Left forelimb (tissue), 1 donor: ENCODE measurements at regions not wholly inside any gene's neighbourhood (a gene's known extent, or its start where the extent isn't known, plus 50 kb on each side); places are given as distances from the start of the nearest gene placed in this dataset.

ENCODE experiments used
- DNase-seq: peaks from one replicate; pipeline ENCODE4 v3.0.0-alpha.2; 2018; ENCODE audit warnings: low spot score

DNA sequence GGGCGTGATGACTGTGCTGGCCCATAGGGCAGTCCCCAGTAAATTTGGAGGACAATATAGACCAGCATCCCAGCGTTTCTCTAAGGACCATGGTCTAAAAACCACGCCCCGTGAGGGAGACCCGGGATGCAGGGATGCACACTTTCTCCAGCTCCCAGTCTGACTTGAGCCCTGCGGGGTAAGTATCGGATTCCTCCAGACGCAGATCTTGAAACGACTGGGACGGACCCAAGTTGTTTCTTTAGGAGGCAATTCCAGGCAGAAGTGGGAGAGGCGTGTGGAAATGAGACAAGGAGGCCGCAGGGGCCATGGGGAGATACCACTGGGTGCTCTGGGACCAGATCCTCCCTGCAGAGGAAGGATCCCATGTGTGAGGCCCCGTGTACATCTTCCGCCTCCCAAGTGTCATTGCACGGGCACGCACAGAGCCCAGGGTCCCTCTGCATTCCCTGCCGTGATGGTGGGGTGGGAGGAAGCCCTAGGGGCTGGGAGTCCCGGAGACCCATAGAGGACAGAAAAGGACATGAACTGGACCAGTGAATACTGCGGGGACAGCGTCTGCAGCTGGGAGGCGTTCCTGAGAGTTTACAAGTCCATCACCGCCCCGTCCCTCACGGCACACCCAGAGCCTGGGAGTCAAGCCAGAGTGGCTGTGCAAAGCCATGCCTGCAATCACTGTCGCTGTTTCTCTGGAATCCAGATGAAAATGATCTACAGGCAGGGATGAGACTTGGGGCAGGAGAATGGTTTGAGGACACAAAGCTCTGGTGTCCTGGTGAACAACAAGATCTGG is 522.9 kb downstream of the CDH26 start:
- no peak for DNase-seq

DNA sequence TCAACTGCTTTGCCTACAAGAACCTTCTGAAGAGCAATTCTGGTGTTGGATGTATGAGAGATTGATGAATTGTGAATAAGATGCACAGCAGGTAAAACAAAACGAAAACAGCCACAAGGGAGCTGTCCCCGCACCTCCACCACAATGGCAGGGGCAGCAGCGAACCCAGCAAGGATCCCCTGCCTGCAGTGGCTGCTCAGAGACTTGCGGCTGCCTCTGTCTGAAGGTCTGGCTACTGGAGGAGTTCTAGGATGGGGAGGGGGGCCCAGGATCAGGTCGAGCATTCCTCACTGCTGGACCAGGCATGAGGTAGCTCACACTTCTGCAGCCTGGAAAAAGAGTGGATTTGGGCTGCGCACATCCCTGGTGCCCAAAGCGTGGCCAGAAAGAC is 523.5 kb downstream of the CDH26 start:
- DNase-seq: no peak

DNA sequence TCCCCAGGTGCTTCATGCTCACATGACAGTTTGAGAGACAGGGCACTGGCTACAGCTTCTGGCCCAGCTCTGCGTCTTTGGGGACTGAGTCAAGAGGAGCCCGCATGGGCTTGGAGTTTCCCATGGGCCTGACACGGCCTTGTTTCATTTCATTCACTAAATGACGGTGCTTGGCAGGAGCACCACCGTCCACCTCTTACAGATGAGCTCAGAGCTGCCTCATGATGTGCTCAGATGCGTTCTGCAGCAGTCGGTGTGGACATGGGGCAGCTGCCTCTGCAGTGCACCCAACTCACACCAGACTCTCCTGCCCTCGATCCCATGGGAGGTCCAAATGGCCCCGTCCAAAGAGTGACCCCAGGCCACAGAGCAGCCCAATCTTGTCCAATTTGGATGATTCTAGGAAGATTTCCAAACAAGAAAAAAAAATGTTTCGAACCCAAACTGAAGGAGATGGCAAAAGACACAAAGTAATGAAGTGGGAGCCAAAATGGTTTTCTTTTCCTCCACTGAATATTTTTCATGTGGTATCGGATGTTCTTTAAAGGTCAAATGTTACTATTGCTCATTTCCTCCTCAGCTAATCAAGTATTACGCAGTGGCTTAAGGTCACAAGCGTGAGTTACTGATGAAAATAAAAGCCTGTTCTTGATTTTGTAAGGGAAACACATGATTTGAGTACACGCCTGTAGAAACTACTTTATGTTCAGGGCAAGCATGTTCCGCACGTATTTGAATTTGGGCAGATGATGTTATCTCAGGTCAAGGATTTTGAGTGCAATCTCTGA is 524.2 kb downstream of the CDH26 start:
- DNase-seq: no peak

DNA sequence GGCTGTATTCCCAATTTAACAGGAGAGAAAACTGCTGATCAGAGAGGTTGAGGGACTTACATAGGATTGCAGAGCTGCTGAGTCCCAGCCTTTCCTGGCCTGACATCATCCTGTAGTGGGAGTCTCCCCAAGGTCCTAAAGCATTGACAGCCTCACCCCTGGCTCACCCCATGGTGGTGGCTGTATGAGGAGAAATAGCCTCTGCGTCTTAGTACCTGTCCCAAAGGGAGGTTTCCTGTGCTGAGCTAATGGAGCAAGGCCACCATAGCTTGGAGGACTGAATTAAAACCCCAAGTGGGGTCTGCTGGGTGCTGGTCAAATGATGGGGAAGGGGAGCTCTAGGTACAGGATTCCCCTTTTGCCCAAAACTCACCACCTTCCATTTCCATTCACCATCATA is 525.1 kb downstream of the CDH26 start:
- DNase-seq: no peak

DNA sequence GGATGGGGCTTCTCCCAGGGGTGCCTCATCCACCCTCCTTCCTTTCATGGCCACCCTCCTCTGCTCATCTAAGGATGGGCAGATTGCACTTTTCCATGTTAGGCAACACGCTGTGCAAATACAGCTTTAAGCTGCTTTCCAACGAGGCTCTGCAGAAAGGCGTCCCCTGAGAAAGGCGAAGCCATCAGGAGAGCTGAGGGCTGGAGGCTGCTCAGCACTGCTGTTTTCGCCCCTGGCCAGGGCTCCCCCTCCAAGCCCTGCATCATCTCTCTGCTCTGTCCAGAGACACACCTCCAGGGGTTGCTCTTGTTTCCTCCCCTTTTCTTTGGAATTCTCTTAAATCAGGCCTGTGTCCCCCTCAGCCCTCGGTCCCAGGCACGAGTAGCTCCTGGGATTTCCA is 526.1 kb downstream of the CDH26 start:
- DNase-seq: no peak

DNA sequence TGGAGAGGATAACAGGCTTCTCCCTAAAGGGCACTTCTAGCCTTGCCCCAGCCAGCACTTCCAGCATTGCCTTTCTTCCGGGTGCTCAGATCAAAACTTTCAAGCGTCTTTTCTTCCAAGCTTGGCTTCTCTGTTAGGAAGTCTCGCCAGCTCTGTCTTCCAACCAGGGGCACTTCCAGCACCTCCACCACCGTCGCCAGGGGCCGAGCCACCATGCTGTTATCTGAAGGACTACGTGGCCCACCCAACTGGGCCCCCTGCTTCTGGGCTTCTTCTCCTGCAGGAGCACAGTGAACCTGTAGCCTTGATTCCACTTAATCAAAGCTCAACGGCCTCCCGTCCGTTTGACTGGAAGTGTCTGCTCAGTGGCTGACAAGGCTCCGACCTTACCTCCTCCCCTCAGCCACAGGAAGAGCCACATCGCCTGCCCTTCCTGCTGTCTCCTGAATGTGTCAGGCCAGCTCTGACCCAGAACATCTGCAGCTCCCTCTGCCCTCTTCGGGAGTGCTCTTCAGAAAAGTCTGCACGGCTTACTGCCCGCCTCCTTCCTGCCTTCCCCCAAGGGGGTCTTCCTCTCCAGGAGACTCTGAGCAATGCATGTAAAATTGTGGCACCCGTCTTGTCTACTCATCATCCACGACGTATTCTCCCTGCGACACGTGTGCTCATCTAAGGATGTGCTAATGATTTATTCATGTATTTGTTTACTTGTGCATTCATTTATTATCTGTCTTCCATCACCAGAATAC is 527.0 kb downstream of the CDH26 start:
- DNase-seq: no peak

DNA sequence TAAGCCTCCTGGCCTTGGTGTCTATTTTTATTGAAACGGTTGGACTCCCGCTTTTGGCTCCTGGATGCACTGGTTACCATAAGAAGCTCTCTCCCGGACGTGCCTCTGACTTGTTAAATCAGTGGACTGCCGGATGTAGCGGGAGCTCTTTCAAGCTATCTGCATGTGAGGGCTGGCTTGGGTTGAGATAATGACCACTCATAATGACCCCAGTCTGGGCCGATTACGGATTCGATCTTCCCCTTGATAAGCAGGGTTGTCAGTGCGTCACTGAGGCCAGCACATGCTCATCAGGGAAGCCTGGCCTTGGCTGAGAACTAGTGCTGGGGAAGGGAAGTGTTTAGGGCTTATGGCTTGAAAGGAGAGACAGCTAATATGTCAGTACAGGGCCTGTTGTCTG is 528.1 kb downstream of the CDH26 start:
- DNase-seq: no peak

DNA sequence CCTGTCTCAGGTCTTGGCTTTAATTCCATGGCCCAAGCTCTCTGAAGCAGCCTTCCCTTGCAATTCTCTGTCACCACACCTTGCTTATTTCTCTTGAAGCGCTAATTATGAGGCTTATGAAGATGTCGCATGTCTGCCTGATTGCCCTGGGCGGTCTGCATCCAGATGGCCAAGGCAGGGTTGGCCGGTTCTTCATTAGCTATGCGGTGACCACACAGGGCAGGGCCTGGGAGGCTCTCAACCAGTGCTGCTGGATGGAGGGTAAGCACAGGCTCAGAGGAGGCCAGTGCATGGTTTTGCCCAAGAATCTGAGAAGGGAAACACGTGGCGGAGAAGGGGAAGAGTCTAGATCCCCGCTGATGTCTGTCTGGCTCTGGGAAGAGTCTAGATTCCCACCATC is 528.7 kb downstream of the CDH26 start:
- DNase-seq: no peak

DNA sequence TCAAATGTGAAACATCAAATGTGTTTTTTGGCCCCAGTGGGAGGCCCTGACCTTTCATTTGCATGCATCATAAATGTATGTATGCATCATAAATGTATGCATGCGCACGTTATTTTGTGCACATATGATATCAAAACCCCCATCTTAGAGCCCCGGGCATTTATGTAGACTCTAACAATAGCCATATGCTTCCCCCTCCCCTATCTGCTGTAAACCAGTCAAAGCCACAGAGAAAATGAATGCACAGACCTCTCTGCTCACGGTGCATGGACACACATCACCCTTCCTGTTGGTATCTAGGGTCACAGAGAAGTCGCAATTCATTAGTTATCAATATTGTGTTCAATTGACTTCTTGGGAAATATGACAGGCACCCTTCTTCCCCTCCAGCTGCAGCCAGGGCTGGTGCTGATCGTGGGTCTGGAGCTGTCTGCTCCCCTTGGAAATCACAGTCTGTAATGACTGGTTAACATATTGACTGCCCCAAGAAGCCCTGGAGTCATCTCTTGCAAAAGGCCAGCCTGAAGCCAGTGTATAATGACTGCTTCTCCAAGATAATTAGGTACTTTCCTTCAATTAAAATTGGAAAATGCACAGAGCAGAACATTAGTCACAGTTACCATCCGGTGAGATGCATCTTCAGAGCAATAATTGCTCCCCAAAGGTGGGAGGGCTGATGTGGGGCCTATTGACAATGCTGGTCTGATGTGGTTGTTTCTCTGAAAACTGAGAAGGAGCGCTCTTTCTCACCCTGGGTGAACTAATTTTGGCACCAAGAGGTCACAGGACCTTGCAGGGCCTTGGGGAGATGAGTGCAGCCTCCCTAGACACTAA is 532.2 kb downstream of the CDH26 start:
- DNase-seq: no peak

DNA sequence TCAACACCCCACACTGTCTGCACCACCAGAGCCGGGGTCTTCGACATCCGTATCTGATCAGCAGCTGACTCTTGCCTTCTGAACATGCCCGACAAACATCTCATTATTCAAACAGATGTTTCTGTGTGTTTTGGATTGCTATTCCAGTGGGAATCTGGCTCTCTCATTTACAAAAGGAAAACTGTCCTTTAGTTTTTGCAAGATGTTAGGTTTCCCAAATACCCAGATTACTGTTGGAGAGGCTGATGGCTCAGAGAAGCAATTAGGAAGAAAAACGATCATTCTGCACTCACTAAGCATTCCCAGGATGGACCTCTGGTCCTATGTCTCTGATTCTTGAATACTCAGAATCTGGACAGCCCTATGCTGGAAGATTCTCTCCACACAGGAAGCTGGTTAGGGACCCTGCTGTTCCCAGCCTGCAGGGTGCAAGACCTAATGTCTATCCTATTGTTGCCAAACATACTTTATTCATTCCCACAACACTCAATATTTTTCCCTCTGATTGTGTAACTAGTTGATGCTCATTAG is 532.9 kb downstream of the CDH26 start:
- no peak for DNase-seq

DNA sequence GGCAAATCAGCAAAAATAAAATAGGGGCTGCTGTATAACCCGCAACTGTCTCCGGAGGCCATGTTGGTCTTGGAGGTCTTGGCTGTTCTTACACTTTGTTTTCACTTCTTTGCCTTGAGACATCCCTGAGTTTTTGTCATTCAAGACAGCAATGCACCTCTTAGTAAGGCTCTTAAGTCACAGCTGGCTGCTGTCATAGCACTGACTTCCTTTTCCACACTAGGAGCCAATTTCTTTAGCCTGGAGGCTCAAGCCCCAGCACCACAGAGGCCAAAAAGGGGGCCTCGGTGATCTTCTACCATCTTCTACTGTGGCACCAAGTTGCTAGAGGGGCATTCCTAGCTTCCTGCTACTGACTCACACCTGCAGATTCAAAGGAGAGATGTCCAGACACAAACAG is 536.3 kb downstream of the CDH26 start:
- no peak for DNase-seq

DNA sequence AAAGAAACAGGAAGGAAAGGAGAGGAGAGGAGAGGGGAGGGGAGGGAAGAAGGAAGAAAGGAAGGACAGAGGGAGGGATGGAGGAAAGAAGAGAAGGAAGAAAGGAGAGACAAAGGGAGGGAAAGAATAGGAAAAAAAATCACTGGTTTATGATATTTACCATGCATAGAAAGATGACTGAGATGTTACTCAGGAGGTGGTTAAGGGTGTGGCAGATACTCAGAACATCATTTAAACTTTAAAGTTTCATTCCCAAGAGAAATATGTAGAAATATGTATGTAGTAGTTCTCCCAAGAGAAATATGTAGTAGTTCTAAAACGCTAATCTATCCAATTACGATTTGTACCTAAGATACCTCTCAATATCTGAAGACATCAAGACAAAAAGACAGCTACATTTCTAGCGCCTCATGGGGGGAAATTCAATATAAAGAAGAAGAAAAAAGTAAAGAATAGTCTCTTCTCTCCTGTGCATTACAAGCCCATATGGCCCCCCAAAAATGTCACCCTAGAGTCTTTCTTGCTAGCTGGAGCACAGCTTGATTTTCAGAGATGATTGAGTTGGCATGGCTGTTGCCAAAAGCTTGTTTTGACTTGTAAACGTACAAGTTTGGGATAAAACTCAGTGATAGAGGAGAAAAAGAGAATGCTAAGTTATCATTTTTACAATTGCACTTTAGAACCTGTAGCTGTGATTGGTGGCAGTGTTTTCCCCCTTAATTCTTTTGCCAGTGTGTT is 539.2 kb downstream of the CDH26 start:
- DNase-seq: no peak

DNA sequence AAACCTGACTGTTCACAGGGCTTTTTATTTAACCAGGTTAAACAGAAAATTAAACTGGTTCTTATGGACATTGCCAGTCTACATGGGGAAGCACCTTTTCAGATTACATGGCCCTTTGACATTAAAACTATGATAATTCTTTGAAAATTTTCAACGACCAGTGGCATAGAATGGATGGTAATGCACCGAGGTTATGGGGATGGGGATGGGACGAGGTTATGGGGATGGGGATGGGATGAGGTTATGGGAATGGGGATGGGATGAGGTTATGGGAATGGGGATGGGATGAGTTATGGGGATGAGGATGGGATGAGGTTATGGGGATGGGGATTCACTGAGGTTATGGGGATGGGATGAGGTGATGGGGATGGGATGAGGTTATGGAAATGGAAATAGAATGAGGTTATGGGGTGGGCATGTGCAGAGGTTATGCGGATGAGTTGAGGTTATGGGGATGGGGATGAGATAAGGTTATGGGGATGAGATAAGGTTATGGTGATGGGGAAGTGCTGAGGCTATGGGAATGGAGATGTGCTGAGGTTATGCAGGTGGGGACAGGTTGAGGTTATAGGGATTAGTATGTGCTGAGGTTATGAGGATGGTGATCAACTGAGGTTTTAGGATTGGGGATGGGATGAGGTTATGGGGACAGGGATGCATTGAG is 541.9 kb downstream of the CDH26 start:
- DNase-seq: no peak

DNA sequence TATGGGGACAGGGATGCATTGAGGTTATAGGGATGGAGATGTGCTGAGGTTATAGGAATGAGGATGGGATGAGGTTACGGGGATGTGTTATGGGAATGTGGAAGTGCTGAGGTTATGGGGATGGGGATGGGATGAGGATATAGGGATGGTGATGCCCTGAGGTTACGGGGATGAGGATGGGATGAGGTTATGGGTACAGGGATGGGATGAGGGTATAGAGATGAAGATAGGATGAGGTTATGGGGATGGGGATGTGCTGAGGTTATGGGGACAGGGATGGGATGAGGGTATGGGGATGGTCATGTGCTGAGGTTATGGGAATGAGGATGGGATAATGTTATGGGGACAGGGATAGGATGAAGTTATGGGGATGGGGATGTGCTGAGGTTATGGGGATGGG is 542.8 kb downstream of the CDH26 start:
- DNase-seq: no peak

DNA sequence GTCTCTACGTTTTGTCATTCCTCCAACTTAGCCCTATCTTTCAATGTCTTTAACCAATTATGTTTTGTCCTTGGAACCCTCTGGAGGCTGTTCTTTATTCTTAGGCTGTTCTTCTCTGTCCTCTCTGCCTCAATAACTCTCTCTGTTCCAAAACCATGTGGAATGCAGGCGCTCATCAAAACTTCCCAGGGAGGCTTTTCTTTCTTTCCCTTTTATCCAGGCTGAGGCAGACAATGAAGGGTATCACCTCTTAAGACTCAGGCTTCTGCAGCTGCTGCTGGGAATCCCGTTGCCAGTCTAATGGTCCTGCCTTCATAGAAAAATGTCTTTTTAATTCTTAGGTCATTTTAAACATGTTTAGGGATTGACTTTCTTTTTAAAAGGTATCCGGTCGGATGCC is 544.7 kb downstream of the CDH26 start:
- DNase-seq: no peak

DNA sequence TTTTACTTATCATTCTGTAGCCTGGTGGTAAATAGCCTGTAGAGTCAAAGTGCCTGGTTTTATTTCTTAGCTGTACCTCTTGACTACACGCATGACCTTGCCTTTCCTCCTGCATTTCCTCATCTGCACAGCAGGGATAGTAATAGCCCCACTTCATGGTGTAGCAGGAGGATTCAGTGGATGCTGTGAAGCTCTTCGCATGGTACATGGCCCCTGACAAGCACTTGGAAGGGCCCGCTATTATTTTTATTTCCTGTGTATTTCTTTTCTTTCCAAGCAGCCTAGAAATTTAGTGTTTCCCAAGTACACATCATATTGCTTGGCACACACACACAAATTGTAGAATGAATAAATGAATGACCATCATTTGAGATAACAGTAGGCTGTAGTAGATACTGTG is 547.2 kb downstream of the CDH26 start:
- no peak for DNase-seq

DNA sequence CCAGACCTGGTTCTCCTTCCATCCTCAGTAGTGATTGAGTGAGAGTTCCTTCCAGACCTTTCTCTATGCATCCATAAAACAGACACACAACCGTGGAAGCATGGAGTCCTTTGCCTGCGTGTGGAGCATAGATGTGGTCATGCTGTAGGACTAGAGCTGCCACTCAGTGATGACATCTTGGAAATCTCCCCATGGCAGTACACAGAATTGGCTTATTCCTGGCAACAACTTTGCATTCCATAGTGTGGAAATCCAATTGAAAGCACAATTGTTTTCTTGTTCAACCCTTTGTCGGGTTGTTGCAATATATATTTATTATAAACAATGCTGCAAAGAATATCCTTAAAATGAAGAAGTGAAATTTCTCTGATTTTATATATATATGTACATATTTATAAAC is 547.8 kb downstream of the CDH26 start:
- no peak for DNase-seq

DNA sequence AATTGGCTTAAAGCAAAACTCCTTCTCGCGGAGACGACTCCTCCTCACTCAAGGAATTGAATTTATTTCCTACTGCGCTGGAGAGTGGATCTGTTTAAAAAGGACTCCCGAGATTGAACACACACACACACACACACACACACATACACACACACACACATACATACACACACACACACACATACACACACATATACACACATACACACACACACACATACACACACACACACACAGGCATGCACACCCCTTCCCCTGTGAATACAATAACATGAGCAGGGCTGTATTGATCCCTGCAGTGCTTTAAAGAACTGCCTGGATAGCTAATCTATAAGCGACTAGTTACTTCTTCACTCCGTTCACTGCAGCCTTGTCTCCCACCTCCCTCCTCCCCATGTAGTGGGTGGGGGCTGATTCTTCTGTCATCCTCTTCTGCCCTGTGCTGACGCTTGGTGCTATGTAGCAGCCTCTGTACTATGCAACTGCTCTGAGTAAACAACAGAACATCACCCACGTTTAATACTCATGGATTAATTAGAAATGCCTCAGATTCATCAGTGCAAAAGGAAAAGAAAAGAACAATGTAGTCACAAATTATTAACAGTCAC is 549.0 kb downstream of the CDH26 start:
- no peak for DNase-seq

DNA sequence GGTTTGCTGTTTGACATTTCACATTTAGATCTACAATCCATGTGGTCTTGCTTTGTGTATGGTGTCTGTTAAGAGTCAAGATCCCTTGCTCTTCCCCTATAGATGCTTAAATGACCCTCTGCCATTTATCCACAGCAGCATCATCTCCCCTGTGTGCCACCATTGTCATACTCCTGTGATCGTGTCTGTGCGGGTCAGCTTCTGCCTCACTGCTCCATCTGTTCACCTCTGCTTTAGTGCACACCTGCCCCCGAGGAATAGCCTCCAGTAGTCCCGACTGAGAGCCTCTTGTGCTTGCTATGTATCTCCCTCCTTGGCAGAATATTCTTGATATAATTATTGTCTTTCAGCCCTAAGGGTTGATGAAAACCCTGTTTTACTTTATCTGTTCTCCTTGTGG is 551.2 kb downstream of the CDH26 start:
- DNase-seq: no peak

DNA sequence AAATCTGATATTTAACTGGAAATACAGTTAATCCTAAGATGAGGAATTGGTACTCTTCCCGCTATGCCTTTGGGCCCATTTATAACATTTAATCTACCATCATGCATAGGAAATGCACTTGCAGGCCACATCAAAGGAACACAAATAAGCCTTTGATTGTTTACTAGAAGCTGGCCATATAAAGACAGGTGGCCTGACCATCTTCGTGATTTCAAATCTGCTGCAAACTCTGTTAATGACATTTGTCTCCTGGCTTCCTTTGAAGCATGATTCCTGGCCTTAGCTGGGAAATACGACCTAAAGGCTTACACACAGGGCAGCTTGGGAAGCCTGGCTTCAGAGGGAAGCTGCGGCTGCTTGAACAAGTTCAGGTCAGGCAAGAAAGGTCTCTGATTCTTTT is 552.1 kb downstream of the CDH26 start:
- no peak for DNase-seq
